GM18870 (cell line): ENCODE measurements at regions not wholly inside any gene's neighbourhood (a gene's known extent, or its start where the extent isn't known, plus 50 kb on each side); places are given as distances from the start of the nearest gene placed in this dataset.
"Not testable (repeated sequence)": the region's sequence is repeated elsewhere in the genome, so short reads cannot be mapped to it uniquely, and the experiment has no call there.

Experiments used
- ATAC-seq: cut with Tn5 transposase; IDR thresholded peaks from one replicate; pipeline ENCODE4 v1.9.1; 2021; ENCODE audit warnings: moderate library complexity; ENCODE audit not compliant: unreplicated experiment

DNA sequence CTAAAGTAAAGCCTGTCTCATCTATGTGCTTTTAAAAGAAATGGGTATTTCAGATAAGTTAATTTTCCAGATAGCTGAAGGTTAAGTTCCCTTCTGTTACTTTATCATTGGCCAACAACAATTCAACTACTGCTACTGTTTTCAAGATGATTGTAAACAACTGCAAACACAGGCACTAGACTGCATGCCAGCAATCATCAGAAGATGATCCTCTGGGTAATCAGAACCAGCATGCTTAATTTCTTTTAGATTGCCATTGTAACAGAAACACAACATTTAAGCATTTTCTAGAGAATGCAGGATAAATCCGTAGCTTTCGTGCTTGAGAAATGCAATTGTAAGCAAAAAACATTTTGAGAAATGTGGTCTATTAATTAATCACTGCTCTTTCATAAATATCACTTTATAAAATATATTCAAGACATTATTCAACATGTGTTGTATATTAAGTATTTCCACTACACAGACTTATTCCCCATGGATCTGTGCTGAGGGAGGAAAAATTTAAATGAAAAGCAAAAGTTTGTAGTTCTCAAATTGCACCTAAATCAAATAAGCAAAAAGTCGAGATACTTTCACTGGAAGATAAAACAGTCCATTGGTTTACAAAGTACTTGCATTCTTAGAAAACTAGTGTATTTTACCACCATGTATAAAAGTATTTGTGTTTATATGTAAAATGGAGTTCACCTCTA lies 133.7 kb downstream of the ATL2 start:
- ATAC-seq: no peak

DNA sequence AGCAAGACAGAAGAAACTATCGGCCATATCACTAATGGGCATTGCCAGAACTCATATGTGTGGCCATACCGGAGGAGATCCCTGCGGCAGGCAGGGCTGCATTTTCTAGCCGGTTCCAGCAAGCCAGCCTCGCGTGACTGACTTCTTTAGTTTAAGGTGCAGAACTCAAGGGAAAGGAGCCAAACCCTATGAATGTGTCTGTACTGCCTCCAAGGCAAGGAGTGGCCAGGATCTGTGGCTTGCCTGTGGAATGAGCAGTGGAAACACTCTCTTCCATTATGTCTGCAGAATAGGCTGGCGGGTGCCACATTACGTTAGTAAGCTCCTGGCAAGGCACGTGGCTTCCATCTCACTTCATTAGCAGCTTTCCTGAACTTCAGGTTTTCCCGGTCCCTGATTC lies 137.6 kb downstream of the ATL2 start:
- no peak for ATAC-seq

DNA sequence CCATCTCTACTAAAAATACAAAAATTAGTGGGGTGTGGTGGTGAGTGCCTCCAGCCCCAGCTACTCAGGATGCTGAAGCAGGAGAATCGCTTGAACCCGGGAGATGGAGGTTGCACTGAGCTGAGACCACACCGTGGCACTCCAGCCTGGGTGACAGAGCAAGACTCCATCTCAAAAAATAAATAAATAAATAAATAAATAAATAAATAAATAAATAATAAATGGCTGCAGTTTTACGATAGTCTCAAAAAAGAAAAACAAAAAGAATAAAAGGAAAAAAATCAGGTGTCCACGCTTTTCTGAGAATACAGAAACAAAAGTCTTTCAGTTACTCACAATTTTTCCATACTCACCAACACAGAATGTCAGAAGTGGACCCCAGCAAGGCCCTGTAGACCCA lies 138.4 kb downstream of the ATL2 start:
- ATAC-seq: not testable (repeated sequence)

DNA sequence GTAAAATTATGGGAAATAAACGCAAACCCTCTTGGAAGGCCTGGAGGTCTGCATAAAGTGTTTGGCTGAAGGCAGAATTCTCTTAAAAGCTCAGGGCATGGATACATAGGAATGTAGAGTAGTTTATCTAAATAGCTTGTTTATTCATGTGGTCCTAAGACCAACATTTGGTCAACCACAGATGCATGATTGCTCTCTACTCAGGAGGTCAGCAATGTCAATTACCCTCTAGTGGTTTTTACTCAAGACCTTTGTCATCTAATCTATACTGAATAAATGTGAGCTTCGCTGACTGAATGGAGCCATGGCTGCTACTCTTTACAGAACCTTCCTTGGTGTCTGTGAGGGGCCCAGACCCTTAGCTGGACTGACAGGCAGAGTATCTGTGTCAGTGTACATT lies 139.8 kb downstream of the ATL2 start:
- ATAC-seq: no peak

DNA sequence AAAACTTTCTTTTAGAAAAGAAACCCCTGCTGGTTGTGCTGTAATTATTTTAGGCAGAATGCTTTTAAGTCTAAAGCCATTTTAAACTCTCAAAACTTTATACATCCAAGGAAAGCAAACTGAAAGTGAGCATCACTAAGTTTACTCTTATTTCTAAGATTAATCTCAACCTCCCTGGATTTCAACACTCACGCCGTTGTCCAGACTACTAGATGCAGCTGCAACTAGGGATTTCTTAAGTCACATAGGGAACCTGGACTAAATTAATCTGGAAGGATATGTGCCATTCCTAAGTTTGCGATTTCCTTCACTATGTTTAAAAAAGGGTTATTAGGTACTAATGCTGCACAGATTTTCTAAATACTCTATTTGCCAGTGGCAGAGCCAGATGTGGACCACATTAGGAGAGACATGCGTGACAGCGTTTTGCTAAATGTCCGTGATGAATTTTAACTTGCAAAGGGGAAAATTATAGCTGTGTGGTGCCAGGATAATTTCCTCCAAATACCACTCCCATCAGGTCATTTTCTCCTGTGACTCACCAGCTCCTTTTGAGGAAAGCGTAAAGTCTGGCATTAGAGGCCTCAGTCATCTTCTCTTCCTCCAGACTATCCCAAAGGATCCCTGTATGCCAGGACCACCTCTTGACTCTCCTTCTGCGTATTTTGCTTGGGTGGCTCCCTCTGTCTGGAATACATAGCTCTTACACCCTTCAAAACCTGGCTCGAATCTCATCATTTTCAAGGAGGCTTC lies 143.7 kb downstream of the ATL2 start:
- ATAC-seq: no peak

DNA sequence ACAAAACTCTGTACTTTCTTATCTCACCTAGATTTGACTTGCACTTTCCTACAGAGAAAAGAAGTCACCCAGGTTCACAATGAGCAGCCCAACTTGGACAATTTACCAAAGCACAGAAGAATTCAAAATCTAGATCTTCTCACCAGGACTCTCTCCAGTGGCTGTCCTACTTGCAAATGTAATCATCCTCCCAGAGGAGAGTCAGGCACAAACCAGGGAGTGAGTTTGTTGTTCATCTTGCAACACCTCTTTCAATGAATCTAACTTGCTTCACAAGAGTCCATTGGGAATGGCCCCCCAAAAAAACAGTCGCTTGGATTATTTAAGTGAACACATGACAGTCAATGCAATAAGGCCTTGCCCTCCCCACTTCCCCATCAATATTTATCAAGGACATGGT lies 144.6 kb downstream of the ATL2 start:
- ATAC-seq: no peak

DNA sequence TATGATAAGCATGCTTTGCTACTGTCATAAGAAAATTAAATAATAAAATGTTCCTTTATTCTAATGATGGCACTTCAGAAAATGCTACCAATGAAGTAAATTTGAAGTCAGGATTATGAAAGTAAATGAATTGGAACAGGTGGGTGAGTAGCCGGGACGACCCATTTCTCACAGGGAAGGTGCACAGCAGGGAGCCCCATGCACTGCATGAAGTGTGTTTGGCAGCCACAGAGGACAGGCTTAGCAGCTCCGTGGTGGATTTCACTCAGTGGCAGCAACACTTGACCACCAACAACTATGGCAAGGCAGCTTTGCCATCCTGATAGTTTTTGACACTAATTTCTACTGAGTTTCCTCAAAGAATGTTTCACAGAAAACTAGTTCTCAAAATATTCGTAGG lies 146.3 kb downstream of the ATL2 start:
- no peak for ATAC-seq

DNA sequence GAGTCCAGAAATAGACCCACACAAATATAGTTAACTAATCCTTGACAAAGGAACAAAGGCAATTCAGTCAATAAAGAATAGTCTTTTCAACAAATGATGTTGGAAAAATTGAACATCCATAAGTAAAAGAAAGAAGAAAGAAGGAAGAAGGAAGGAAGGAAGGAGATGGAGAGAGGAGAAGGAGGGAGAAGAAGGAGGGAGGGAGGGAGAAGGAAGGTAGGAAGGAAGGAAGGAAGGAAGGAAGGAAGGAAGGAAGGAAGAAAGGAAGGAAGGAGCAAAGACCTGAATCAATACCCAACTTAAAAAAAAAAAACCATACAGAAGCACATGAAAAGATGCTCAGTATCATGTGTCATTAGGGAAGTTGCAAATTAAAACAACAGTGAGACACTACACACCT lies 148.3 kb downstream of the ATL2 start:
- ATAC-seq: no peak

DNA sequence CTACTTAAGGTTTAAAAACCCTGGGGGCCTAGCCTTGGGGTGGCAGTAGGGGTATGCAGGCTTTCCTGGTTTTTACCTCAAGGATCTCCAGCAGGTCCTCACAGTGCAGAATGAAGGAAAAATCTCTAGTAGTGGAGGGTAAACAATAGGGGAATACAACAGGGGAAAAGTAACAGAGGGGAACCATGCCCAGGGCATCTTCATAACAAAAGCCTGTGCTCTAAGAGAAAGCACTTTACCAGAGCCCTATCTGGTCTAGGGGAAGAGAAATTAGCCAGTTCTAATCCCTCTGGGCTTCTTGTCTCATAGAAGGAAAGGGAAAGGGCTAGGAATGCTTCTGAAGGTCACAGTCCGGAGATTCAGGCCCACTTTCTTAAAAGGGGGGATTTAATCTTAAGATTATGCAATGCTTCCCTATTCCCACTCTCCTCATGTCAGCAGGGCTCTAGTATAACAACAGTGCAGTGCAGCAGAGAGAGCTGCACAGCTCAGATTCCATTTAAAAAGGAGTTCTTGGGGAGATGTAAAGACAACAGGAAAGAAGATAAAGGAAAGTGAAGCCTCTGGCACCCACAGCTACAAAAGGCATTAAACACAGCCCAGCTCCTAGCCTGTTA lies 149.0 kb upstream of the CYP1B1 start:
- no peak for ATAC-seq

DNA sequence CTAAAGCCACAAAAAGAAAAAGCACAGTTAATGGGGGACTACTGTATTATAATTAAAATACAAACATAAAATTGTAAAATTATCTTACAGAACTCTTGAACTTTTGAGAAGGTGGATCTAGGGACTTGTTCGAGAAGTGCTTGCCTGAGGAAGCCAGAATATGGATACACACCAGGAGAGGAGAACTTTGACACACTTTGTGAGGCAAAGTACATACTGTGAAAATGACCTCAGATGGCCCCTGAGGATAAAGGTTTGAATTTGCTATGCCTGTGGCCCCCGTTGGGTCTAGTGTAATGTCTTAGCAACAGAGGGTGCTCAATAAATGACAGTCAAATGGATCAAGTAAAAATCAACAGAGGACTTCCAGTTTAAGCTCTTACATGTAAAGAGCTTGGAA lies 148.2 kb upstream of the CYP1B1 start:
- no peak for ATAC-seq

DNA sequence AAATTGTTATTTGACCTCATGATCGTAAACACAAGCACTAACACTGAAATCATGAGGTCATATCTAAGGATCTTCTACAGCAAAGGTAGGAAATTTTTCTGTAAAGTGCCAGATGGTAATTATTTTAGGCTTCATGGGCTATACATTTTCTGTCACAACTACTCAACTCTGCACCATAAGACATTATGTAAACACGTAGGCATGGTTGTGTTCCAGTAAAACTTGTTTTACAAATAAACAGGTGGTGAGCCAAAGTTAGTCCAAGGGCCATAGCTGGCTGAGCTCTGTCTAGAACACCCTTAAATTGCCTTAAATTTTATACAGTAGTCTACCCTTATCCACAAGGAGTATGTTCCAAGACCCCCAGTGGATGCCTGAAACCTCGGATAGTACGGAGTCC lies 147.3 kb upstream of the CYP1B1 start:
- no peak for ATAC-seq

DNA sequence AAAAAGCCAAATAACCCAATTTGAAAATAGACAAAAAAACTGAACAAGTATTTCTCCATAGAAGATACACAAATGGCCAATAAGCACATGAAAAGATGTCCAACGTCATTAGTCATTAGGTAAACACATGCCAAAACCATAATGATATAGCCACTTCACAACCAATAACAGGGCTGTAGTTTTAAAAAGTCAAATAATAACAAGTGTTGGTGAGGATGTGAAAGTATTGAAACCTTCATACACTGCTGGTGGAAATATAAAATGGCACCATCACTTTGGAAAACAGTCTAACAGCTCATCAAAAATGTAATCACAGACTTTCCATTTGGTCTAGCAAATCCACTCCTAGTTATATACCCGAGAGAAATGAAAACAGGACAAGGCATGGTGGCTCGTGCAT lies 144.2 kb upstream of the CYP1B1 start:
- ATAC-seq: no peak

DNA sequence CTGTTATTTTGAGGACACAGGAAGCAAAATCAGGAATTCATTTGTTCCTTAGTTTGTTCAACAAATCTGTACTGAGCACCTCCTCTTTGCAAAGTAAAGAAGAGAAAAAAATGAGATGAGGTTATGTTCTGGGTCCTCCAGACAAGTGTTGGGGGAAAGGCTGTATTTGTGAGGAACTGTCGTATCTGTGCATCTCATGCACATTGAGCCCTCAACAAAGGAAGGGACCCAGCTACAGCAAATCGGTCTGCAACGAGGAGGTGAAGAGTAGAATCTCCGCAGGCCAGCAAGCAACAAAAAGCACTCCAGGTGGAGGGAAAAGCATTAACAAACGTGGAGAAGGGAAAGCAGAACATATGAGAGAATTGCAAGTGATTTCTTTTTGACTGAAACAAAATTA lies 143.0 kb upstream of the CYP1B1 start:
- ATAC-seq: no peak

DNA sequence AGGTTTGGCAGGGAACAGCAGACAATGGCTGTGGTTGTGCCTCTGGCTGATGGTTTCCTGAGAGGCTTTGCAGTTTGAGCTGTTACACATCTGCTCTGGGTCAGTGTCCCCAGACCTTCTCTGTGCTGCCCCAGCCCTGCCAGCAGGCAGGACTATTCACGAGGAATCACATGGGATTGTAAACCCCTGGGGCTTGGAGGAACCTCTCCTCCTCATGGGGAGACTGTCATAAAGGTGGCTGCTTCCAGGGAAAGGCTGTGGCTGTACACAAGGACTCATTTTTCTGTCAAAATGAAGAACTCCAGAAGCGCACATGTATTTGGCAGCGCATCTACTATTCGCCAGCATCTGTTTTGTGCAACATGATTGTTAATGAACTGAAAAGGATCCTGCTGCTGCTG lies 142.6 kb upstream of the CYP1B1 start:
- ATAC-seq: no peak

DNA sequence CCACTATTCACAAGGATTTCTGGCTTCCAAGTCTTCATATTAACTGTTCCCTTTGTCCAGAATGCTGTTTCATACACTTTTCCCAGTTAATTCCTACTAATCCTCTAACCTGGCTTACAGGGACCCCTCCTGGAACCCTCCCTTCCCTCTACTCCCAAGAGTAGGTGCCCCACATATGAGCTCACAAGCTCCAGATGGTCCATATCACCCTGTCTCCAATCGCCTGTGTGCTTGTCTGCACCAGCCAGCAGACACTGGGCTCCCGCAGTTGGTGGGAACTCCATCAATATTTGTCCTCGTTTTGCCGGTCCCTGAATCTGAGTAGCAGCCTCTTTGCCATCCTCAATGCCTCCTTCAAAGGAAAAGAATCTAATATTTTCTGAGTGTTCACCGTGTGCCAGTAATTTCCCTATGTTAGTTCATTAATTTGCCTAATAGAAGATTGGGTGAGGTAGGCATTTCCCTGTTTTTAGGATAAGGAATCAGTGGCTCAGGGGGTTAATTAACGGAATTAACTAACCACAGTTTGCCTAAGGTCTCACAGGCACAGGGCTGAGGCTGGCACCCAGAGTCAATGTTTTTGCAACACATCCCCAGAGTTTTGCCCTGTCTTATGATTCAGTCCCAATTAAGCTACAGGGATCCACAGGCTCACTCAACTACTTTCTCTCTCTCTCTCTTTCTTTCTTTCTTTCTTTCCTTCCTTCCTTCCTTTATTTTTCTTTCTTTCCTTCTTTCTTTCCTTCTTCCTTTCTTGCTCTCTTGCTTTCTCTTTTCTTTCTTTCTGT lies 141.6 kb upstream of the CYP1B1 start:
- ATAC-seq: no peak

DNA sequence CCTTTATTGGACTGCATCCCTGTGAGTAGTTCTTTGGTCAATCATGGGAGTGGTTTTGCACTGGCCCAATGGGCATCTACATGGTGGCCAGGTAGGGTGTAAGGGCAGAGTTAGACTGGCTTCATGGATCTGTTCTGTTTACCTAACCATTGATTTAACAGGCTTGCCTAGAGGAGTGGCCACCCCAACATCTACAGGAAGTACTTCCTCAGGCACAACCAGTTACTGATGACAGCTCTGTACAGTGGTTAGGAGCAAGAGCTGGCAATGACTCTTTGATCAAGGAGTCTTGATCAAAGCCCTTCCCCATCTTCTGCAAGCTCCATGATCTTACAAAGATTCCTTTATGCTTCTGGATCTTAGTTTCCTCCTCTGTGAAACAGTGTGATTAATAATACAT lies 140.9 kb upstream of the CYP1B1 start:
- ATAC-seq: no peak

DNA sequence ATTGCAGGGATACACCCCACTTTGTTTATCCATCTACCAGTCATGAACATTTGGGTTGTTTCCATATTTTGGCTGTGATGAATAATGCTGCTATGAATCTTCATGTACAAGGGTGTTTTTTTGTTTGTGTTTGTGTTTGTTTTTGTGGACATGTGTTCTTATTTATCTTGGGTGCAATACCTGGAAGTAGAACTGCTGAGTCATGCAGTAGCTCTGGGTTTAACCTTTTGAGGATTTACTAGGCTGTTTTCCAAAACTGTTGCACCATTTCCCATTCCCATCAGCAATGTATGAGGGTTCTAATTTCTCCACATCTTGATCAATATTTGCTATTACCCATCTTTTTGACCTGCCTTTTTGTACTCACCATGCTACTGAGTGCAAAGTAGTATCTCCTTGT lies 140.0 kb upstream of the CYP1B1 start:
- no peak for ATAC-seq

DNA sequence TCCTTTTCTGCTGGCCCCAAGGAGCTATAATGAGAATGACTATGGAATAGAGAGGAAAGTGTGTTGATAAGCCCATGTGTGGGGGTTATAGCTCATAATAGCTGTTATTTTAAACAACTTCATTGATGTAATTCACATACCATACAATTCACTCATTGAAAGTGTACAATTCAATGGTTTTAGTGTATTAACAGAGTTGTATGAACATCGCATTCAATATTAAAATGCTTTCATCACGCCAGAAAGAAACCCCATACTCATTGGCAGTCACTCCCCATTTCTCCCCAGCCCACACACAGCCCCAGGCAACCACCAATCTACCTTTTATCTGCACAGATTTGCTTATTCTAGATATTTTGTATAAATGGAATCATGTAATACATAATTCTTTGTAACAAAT lies 139.6 kb upstream of the CYP1B1 start:
- no peak for ATAC-seq

DNA sequence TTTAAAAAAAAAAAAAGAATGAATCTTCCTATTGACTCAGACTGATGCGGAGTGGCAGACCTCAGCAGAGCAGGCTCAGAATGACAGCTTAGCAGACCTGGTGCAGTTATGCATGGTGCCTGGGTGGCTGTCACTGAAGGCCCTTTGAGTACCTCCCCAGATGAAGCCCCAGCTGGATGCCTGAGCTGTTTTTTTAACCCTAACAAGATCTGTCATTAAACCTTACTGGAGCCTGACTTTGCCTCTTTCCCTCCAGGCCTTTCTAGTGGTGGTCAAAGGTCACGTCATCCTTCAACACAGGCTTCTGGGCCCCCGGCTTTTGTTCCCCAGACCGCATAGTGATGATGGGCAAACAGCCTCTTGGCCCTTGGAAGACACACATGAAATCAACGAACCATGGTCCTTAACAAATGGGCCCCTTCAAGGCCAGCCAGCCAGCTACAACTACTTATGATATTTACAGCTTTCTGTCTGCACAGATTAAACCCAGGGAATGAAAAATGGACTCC lies 138.3 kb upstream of the CYP1B1 start:
- no peak for ATAC-seq

DNA sequence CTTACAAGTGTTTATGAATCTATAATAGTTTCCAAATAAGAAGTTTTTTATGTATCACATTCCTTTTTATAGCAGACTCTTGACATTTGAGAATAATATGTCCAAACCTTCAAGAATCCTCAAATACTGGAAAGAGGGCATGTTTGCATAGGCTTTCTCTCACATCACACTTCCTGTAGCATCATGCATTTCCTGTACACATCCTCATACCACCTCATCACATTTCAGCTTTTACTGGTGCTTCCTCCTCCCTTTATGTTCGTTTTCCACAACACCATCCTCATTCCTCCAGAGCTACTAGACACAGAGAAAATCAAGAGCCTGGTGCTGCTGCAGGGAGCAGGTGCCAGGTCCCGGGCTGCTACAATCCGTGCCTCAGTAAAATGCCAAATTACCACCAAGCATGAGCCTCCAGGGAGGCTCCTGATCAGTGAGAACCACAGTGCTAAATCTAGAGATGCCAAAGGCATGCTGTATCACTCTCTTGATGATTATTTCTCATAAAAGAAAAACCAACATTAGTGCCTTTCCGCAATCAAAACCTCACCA lies 137.7 kb upstream of the CYP1B1 start:
- ATAC-seq: no peak

DNA sequence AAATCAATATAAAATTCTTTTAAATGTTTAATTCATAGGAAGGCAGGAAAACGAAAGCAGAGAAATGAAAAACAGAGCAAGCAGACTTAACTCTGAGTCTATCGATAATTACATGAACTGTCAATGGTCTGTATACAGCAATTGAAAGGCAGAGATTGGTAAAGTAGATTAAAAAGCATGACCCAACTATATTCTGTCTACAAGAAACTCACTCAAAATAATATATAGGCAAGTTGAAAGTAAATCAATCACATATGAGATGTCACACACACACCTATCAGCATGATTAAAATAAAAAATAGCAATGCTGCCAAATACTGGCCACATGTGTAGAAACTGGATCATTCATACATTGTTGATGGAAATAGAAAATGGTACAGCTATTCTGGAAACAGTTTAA lies 136.4 kb upstream of the CYP1B1 start:
- ATAC-seq: no peak
